PFSK-1 (cell line): ENCODE measurements at regions not wholly inside any gene's neighbourhood (a gene's known extent, or its start where the extent isn't known, plus 50 kb on each side); places are given as distances from the start of the nearest gene placed in this dataset.

ENCODE experiments used
- POLR2AphosphoS5 ChIP-seq: IDR thresholded peaks from 2 replicates; pipeline ENCODE4 v1.6.1; 2012; ENCODE audit warnings: low read depth, mild to moderate bottlenecking, control low read depth, low read length, moderate library complexity
- TF ChIP-seq, protein P1 (sequence below), 2 experiments: IDR thresholded peaks; 2 replicates each; pipeline versions ENCODE4 v1.6.1 to v1.8.0; 2011 to 2012; ENCODE audit warnings: low read depth in 2 of 2, low read length in 2 of 2, control low read depth in 1 of 2, inconsistent platforms in 1 of 2, mild to moderate bottlenecking in 1 of 2, moderate library complexity in 1 of 2; ENCODE audit not compliant: insufficient read depth in 1 of 2

DNA sequence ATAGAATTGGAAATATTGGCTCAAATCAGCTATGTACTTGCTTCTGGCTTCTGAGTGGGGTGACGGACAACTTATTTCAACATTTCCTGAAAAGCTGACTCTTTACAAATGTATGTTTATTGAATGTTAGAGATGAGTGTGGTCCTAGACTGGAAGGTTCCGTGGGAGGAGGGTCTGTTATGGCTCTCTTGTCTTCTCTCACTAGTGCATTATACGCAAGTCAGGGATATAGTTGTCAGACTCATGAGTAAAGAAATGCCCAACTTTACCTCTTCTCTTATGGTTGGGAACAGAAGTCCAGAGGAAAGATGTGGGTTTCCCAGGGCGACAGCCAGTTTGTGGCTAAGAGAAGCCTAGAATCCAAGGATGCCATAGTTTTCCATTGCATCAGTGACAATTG is 839.3 kb upstream of the WWC1 start:
- TF ChIP-seq POLR2AphosphoS5: no peak
- TF ChIP-seq, protein P1, sequence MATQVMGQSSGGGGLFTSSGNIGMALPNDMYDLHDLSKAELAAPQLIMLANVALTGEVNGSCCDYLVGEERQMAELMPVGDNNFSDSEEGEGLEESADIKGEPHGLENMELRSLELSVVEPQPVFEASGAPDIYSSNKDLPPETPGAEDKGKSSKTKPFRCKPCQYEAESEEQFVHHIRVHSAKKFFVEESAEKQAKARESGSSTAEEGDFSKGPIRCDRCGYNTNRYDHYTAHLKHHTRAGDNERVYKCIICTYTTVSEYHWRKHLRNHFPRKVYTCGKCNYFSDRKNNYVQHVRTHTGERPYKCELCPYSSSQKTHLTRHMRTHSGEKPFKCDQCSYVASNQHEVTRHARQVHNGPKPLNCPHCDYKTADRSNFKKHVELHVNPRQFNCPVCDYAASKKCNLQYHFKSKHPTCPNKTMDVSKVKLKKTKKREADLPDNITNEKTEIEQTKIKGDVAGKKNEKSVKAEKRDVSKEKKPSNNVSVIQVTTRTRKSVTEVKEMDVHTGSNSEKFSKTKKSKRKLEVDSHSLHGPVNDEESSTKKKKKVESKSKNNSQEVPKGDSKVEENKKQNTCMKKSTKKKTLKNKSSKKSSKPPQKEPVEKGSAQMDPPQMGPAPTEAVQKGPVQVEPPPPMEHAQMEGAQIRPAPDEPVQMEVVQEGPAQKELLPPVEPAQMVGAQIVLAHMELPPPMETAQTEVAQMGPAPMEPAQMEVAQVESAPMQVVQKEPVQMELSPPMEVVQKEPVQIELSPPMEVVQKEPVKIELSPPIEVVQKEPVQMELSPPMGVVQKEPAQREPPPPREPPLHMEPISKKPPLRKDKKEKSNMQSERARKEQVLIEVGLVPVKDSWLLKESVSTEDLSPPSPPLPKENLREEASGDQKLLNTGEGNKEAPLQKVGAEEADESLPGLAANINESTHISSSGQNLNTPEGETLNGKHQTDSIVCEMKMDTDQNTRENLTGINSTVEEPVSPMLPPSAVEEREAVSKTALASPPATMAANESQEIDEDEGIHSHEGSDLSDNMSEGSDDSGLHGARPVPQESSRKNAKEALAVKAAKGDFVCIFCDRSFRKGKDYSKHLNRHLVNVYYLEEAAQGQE (IDR thresholded peaks at IDR 0.05; ENCODE audit: insufficient read depth in 1 of 2, low read depth in 2 of 2, low read length in 2 of 2): no peak
